Gastroesophageal sphincter (tissue), 3 donors: ENCODE measurements at regions not wholly inside any gene's neighbourhood (a gene's known extent, or its start where the extent isn't known, plus 50 kb on each side); places are given as distances from the start of the nearest gene placed in this dataset.
A peak's percentile ranks its signal among the peaks of the same experiment; 100 is the strongest.

ENCODE experiments used
- POLR2A ChIP-seq, 2 donors: fragments of 450-650 bp; IDR thresholded peaks; one replicate each; pipeline ENCODE4 v1.6.1; 2017; ENCODE audit warnings: antibody characterized with exemption in 2 of 2, mild to moderate bottlenecking in 2 of 2, moderate library complexity in 1 of 2
- TF ChIP-seq, protein P1 (sequence below), 4 experiments: fragments of 200-600 bp in 2 of 4; fragments of 450-650 bp in 2 of 4; sonication (generic) in 1 of 4; IDR thresholded peaks; one replicate each; pipeline ENCODE4 v1.5.1; 2017 to 2019; ENCODE audit warnings: antibody characterized with exemption in 4 of 4, mild to moderate bottlenecking in 2 of 4, moderate library complexity in 2 of 4

DNA sequence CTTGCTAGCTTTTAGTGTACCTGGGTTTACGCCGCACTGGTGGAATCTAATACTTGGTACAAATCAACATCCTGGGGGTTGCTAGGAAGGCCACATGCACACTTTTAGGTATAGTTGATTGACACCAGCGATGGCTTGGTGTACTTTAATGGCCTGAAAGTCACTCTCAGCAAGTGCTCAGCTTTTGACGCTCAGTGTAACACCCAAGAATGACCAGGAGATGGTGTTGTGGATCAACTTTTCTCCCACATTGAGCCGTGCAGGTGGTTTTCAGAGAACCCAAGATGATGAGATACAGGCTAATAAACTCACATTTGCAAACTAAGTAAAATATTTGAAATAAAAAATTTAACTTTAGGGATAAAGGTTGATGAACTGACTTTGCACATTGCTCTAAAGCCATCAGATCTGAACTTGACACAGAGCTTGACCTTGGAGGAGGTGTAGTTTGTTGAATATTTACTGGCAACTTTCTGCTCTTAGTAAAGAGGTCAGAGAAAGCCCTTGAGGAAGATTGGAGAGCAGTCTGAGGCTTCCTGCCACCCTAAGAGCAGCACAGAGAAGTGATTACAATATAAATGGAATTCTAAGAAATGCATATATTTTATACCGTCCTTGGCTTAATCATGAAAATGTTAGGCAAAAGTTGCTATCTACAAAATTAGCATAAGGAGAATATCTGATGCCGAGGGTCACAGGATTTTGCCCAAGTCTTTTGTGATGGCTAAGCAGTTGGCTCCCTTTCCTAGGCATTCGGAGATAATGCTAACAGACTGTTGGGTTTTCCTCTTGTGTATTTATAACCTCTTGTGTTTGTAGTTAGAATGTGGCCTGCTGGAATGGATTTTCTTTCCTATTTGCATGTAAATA is 143.4 kb upstream of the RASGRP1 start:
- TF ChIP-seq, protein P1, sequence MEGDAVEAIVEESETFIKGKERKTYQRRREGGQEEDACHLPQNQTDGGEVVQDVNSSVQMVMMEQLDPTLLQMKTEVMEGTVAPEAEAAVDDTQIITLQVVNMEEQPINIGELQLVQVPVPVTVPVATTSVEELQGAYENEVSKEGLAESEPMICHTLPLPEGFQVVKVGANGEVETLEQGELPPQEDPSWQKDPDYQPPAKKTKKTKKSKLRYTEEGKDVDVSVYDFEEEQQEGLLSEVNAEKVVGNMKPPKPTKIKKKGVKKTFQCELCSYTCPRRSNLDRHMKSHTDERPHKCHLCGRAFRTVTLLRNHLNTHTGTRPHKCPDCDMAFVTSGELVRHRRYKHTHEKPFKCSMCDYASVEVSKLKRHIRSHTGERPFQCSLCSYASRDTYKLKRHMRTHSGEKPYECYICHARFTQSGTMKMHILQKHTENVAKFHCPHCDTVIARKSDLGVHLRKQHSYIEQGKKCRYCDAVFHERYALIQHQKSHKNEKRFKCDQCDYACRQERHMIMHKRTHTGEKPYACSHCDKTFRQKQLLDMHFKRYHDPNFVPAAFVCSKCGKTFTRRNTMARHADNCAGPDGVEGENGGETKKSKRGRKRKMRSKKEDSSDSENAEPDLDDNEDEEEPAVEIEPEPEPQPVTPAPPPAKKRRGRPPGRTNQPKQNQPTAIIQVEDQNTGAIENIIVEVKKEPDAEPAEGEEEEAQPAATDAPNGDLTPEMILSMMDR (IDR thresholded peaks at IDR 0.05), result peak; percentile 26 to 85 (median 76)
- TF ChIP-seq POLR2A (IDR thresholded peaks at IDR 0.05), result no peak
